ENCODE measurements at regions not wholly inside any gene's neighbourhood (a gene's known extent, or its start where the extent isn't known, plus 50 kb on each side); places are given as distances from the start of the nearest gene placed in this dataset.

DNA sequence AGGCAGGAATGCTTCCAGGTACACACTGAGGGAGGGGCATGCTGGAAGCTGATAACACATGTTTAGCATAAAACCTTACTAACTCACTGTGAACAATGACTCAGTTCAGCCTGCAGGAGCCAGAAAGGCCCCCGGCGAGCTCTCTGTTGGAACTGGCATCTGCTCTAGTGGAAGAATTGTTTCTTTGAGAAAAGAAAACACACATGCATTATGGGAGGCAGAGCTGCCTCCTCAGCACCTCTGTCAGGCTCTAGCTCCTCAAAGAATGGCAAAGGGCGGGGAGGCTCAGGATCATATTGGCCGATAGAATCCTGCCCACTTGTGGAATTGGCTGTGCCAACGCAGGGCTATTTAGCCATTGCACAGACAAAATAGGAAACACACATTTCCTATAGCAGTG lies 338.3 kb downstream of the CXCL12 start:
- no peak for TF ChIP-seq POLR2A (IDR thresholded peaks at IDR 0.05)
- TF ChIP-seq, protein P1, sequence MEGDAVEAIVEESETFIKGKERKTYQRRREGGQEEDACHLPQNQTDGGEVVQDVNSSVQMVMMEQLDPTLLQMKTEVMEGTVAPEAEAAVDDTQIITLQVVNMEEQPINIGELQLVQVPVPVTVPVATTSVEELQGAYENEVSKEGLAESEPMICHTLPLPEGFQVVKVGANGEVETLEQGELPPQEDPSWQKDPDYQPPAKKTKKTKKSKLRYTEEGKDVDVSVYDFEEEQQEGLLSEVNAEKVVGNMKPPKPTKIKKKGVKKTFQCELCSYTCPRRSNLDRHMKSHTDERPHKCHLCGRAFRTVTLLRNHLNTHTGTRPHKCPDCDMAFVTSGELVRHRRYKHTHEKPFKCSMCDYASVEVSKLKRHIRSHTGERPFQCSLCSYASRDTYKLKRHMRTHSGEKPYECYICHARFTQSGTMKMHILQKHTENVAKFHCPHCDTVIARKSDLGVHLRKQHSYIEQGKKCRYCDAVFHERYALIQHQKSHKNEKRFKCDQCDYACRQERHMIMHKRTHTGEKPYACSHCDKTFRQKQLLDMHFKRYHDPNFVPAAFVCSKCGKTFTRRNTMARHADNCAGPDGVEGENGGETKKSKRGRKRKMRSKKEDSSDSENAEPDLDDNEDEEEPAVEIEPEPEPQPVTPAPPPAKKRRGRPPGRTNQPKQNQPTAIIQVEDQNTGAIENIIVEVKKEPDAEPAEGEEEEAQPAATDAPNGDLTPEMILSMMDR (IDR thresholded peaks at IDR 0.05): no peak
